Caco-2 (cell line): ENCODE measurements at regions not wholly inside any gene's neighbourhood (a gene's known extent, or its start where the extent isn't known, plus 50 kb on each side); places are given as distances from the start of the nearest gene placed in this dataset.

Source experiments
- BruUV-seq: library from RNA; stranded (reverse); fragments of 400-500 nt; replicated peaks from 2 replicates; lab custom pipeline; 2021; lab: Mats Ljungman, UMichigan
- CTCF ChIA-PET: fragments of 300-600 bp; sonication (Branson Sonifier 250); formaldehyde crosslinking; loops from one replicate; lab custom pipeline; 2022; ENCODE audit warnings: antibody characterized with exemption; lab: Charles Lee
- POLR2A ChIA-PET: fragments of 300-600 bp; sonication (Branson Sonifier 250); formaldehyde crosslinking; loops from one replicate; lab custom pipeline; 2022; ENCODE audit warnings: antibody characterized with exemption; lab: Charles Lee
- DNase-seq, 2 experiments: peaks; one replicate each; pipeline versions ENCODE4 v3.0.0 to v3.0.0-alpha.2; 2020 to 2022
- H3K27me3 ChIP-seq: replicated peaks from 2 replicates; pipeline ENCODE4 v1.6.0; 2011; ENCODE audit warnings: low read length; ENCODE audit not compliant: control insufficient read depth, insufficient read depth
- H3K36me3 ChIP-seq: 2 replicates; pipeline ENCODE4 v1.5.1; 2011; ENCODE audit warnings: low read length; ENCODE audit not compliant: control insufficient read depth, insufficient read depth
- H3K4me1 ChIP-seq: fragments of 250-450 bp; sonication (Bioruptor Pico); 2 replicates; pipeline ENCODE4 v1.5.1; 2020; ENCODE audit warnings: mild to moderate bottlenecking
- H3K4me3 ChIP-seq: 2 replicates; pipeline ENCODE4 v1.5.1; 2011; ENCODE audit warnings: low read depth, mild to moderate bottlenecking, control low read depth, low read length
- H3K9me3 ChIP-seq: fragments of 250-450 bp; sonication (Bioruptor Pico); 2 replicates; pipeline ENCODE4 v1.5.1; 2020; ENCODE audit warnings: mild to moderate bottlenecking, moderate library complexity
- H3K27ac Mint-ChIP-seq: one replicate; pipeline ENCODE4 v1.8.0; 2022; ENCODE audit warnings: mixed read lengths; ENCODE audit not compliant: unreplicated experiment
- H3K27me3 Mint-ChIP-seq: one replicate; pipeline ENCODE4 v1.8.0; 2022; ENCODE audit warnings: mixed read lengths; ENCODE audit not compliant: insufficient read depth, unreplicated experiment
- H3K36me3 Mint-ChIP-seq: one replicate; pipeline ENCODE4 v1.8.0; 2022; ENCODE audit warnings: mild to moderate bottlenecking, mixed read lengths; ENCODE audit not compliant: insufficient read depth, unreplicated experiment
- H3K4me1 Mint-ChIP-seq: one replicate; pipeline ENCODE4 v1.8.0; 2022; ENCODE audit warnings: low read depth, mixed read lengths; ENCODE audit not compliant: unreplicated experiment
- H3K4me3 Mint-ChIP-seq: one replicate; pipeline ENCODE4 v1.8.0; 2022; ENCODE audit warnings: mild to moderate bottlenecking, moderate library complexity, mixed read lengths; ENCODE audit not compliant: unreplicated experiment
- H3K9me3 Mint-ChIP-seq: one replicate; pipeline ENCODE4 v1.8.0; 2022; ENCODE audit warnings: mixed read lengths; ENCODE audit not compliant: unreplicated experiment
- CTCF ChIP-seq, 2 experiments: fragments of 200-600 bp in 1 of 2; IDR thresholded peaks; 1 replicate in 1 of 2; 2 replicates in 1 of 2; pipeline versions ENCODE4 v1.5.1 to v1.8.0; 2011 to 2022; ENCODE audit warnings: antibody characterized with exemption in 1 of 2, control low read depth in 1 of 2, inconsistent platforms in 1 of 2, low read depth in 1 of 2, low read length in 1 of 2, mild to moderate bottlenecking in 1 of 2, moderate library complexity in 1 of 2; ENCODE audit not compliant: insufficient read depth in 1 of 2, severe bottlenecking in 1 of 2, unreplicated experiment in 1 of 2
- intact Hi-C: fragments of 100-400 bp; cut with micrococcal nuclease; formaldehyde crosslinking; loops from one replicate; pipeline ENCODE4 v1.10.0; 2022; ENCODE audit not compliant: unreplicated experiment

GRCh38 chr1:55530749-55531478 lies 315.8 kb upstream of the USP24 start:
- Mint-ChIP-seq H3K9me3 (no peaks in the 10 kb centered on the region), H3K27ac (peak overlapping the region; percentile 66), H3K4me3 (peak overlapping the region; percentile 18), H3K4me1 (peaks cover 6% of the 10 kb centered on the region), H3K27me3 (no peaks in the 10 kb centered on the region), H3K36me3 (no peaks in the 10 kb centered on the region)
- Histone ChIP-seq H3K4me3 (no peak overlapping the region), H3K36me3 (no peaks in the 10 kb centered on the region), H3K4me1 (peaks cover 47% of the 10 kb centered on the region), H3K9me3 (no peaks in the 10 kb centered on the region), H3K27me3 (no peaks in the 10 kb centered on the region)
- intact Hi-C loops = loop anchor here (2.0 to 10.0 kb wide), 2 partner anchors 50 to 106 kb away; no protein-coding TSS in a partner anchor
- BruUV-seq = no TSS peak
- peak; percentile 63 to 81 for DNase-seq
- TF ChIP-seq CTCF (IDR thresholded peaks at IDR 0.05; ENCODE audit: insufficient read depth in 1 of 2, low read depth in 1 of 2, low read length in 1 of 2, severe bottlenecking in 1 of 2, unreplicated experiment in 1 of 2) = no peak
- ChIA-PET CTCF (interaction anchor here (1.0 kb wide), 1 partner anchor 155 kb away, joined by 5 read pairs; no protein-coding TSS in a partner anchor), POLR2A (interaction anchor here (0.7 kb wide), 1 partner anchor 51 kb away, joined by 3 read pairs; no protein-coding TSS in a partner anchor)

- Histone ChIP-seq H3K9me3 (no peaks in the 10 kb centered on the region), H3K4me1 (peaks cover 34% of the 10 kb centered on the region), H3K36me3 (no peaks in the 10 kb centered on the region), H3K27me3 (no peaks in the 10 kb centered on the region), H3K4me3 (no peak overlapping the region)
- Mint-ChIP-seq H3K9me3 (no peaks in the 10 kb centered on the region), H3K27ac (peak overlapping the region; percentile 55), H3K4me3 (no peak overlapping the region), H3K27me3 (no peaks in the 10 kb centered on the region), H3K4me1 (peaks cover 6% of the 10 kb centered on the region), H3K36me3 (no peaks in the 10 kb centered on the region)
- BruUV-seq = no TSS peak
- no peak for TF ChIP-seq CTCF (IDR thresholded peaks at IDR 0.05; ENCODE audit: insufficient read depth in 1 of 2, low read depth in 1 of 2, low read length in 1 of 2, severe bottlenecking in 1 of 2, unreplicated experiment in 1 of 2)
- DNase-seq = no peak
- POLR2A ChIA-PET = no interaction called here
- CTCF ChIA-PET = no interaction called here
- intact Hi-C loops = no loop called here
Measured at GRCh38 chr1:55529017-55529416, 313.9 kb upstream of the USP24 start.

- intact Hi-C loops = no loop called here
- Mint-ChIP-seq H3K36me3 (no peaks in the 10 kb centered on the region), H3K27me3 (no peaks in the 10 kb centered on the region), H3K27ac (no peak overlapping the region), H3K9me3 (no peaks in the 10 kb centered on the region), H3K4me1 (peaks cover 6% of the 10 kb centered on the region), H3K4me3 (no peak overlapping the region)
- DNase-seq = no peak
- H3K4me1 ChIP-seq = peaks cover 34% of the 10 kb centered on the region
- ChIA-PET POLR2A (no interaction called here), CTCF (no interaction called here)
- H3K9me3 ChIP-seq = no peaks in the 10 kb centered on the region
- BruUV-seq = no TSS peak
- no peaks in the 10 kb centered on the region for H3K36me3 ChIP-seq
- H3K4me3 ChIP-seq = no peak overlapping the region
- TF ChIP-seq CTCF (IDR thresholded peaks at IDR 0.05; ENCODE audit: insufficient read depth in 1 of 2, low read depth in 1 of 2, low read length in 1 of 2, severe bottlenecking in 1 of 2, unreplicated experiment in 1 of 2) = no peak
- no peaks in the 10 kb centered on the region for H3K27me3 ChIP-seq
Measured at GRCh38 chr1:55527831-55528230, 312.7 kb upstream of the USP24 start.
